ENCODE measurements at regions not wholly inside any gene's neighbourhood (a gene's known extent, or its start where the extent isn't known, plus 50 kb on each side); places are given as distances from the start of the nearest gene placed in this dataset.

- ChIA-PET CTCF (no interaction called here), POLR2A (ENCODE audit: low non-redundant PET) (no interaction called here)
- DNase-seq (ENCODE audit: low spot score): no peak
- no peaks in the 10 kb centered on the region for H3K4me1 ChIP-seq (ENCODE audit: insufficient read depth, low read length, poor library complexity, severe bottlenecking)
- no peaks in the 10 kb centered on the region for H3K9me3 ChIP-seq (ENCODE audit: low read depth, low read length, poor library complexity, severe bottlenecking)
- no peak overlapping the region for H3K4me3 ChIP-seq (ENCODE audit: low read depth, low read length, poor library complexity, severe bottlenecking)
- no peak overlapping the region for H3K27ac ChIP-seq (ENCODE audit: low read depth, low read length, poor library complexity, severe bottlenecking)
- no peaks in the 10 kb centered on the region for H3K36me3 ChIP-seq (ENCODE audit: insufficient read depth, low read length, poor library complexity, severe bottlenecking)
- BruUV-seq (replicated peaks): no TSS peak
- no peak for TF ChIP-seq EZH2 (IDR thresholded peaks at IDR 0.05; ENCODE audit: borderline replicate concordance, low read depth, low read length, poor library complexity, severe bottlenecking)
- TF ChIP-seq, protein P1, sequence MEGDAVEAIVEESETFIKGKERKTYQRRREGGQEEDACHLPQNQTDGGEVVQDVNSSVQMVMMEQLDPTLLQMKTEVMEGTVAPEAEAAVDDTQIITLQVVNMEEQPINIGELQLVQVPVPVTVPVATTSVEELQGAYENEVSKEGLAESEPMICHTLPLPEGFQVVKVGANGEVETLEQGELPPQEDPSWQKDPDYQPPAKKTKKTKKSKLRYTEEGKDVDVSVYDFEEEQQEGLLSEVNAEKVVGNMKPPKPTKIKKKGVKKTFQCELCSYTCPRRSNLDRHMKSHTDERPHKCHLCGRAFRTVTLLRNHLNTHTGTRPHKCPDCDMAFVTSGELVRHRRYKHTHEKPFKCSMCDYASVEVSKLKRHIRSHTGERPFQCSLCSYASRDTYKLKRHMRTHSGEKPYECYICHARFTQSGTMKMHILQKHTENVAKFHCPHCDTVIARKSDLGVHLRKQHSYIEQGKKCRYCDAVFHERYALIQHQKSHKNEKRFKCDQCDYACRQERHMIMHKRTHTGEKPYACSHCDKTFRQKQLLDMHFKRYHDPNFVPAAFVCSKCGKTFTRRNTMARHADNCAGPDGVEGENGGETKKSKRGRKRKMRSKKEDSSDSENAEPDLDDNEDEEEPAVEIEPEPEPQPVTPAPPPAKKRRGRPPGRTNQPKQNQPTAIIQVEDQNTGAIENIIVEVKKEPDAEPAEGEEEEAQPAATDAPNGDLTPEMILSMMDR (conservative IDR thresholded peaks at IDR 0.05; ENCODE audit: low read depth, low read length): no peak
- intact Hi-C loops (cut with micrococcal nuclease; ENCODE audit: unreplicated experiment): no loop called here
- H3K27me3 ChIP-seq (replicated peaks; ENCODE audit: insufficient read depth, low read depth, low read length, poor library complexity): no peaks in the 10 kb centered on the region
Observed at GRCh38 chr21:43297391-43297981, 128.7 kb downstream of the CRYAA start.

DNA sequence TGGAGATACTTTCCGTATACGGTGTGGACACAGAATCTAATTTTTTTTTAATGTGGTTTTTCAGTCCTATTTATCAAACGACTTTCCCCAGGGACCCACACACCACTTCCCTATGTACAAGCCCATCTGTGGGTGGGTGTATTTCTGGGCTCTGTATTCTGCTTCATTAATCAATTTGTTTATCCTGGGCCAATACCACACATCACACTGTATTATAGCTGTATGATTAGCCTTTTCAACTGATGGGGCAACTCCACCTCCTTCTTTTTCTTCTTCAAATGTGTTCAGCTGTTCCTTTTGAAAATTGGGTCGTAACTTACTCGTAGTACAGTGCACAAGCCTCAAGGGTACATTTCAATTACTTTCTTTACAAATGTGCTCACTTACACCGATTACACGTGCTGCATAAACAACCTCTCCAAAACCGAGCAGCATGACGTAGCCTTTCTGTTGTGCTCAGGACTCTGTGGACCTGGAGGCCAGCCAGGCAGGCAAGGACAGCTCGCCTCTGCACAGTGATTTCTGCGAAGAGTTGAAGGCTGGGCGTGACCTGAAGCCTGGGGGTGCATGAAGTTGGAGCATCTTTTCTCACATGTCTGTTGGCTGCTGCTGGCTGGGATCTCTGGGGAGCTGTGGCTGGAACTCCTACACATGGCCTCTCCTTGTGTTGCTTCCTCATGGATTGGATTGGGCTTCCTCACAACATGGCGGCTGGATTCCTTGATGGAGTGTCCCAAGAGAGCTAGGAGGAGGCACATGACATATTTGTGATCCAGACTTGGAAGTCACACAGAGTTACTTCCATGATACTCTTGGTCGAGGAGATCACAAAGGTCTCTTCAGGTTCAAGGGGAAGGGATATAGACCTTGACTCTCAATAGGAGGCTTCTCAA lies 126.5 kb downstream of the CRYAA start:
- CTCF ChIA-PET: no interaction called here
- TF ChIP-seq EZH2 (IDR thresholded peaks at IDR 0.05; ENCODE audit: borderline replicate concordance, low read depth, low read length, poor library complexity, severe bottlenecking): no peak
- TF ChIP-seq, protein P1 (conservative IDR thresholded peaks at IDR 0.05; ENCODE audit: low read depth, low read length): no peak
- DNase-seq (ENCODE audit: low spot score): no peak
- BruUV-seq (replicated peaks): no TSS peak
- Histone ChIP-seq H3K4me1 (ENCODE audit: insufficient read depth, low read length, poor library complexity, severe bottlenecking) (no peaks in the 10 kb centered on the region), H3K4me3 (ENCODE audit: low read depth, low read length, poor library complexity, severe bottlenecking) (no peak overlapping the region), H3K36me3 (ENCODE audit: insufficient read depth, low read length, poor library complexity, severe bottlenecking) (no peaks in the 10 kb centered on the region), H3K27me3 (replicated peaks; ENCODE audit: insufficient read depth, low read depth, low read length, poor library complexity) (no peaks in the 10 kb centered on the region), H3K27ac (ENCODE audit: low read depth, low read length, poor library complexity, severe bottlenecking) (no peak overlapping the region), H3K9me3 (ENCODE audit: low read depth, low read length, poor library complexity, severe bottlenecking) (no peaks in the 10 kb centered on the region)
- intact Hi-C loops (cut with micrococcal nuclease; ENCODE audit: unreplicated experiment): no loop called here
- POLR2A ChIA-PET (ENCODE audit: low non-redundant PET): no interaction called here

DNA sequence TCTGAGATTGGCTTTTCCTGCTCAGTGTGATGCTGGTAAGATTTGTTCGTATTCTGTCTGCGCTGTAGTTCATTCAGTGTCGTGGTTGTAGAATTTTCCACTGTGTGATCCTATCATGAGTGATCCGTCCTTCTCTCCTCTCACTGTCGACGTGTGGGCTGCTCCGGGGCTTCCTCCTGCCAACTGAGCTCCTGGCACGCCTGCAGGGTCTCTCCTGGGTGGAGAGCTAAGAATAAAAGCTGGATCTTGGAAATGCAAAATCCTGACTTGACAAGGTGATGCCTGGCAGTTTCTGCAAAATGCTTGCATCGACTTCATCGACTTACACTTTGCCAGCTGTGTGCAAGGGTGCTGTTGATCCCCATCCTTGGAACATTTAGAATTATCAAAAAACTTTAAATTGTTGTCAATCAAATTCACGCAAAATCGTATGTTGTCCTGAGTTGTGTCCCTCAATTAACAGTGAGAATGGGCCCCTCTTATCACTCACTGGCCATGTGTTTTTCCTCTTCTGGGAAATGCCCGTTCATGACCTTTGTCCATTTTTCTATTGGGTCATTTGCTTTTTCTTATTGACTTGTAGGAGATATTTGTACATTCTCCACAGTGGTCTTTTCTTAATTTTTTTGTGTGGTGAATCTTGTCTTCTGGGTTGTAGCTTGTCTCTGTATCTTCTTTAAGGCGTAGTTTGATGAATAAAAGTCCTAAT lies 125.5 kb downstream of the CRYAA start:
- H3K9me3 ChIP-seq (ENCODE audit: low read depth, low read length, poor library complexity, severe bottlenecking): no peaks in the 10 kb centered on the region
- no peak overlapping the region for H3K4me3 ChIP-seq (ENCODE audit: low read depth, low read length, poor library complexity, severe bottlenecking)
- H3K4me1 ChIP-seq (ENCODE audit: insufficient read depth, low read length, poor library complexity, severe bottlenecking): no peaks in the 10 kb centered on the region
- no peak overlapping the region for H3K27ac ChIP-seq (ENCODE audit: low read depth, low read length, poor library complexity, severe bottlenecking)
- POLR2A ChIA-PET (ENCODE audit: low non-redundant PET): no interaction called here
- BruUV-seq (replicated peaks): no TSS peak
- TF ChIP-seq, protein P1 (conservative IDR thresholded peaks at IDR 0.05; ENCODE audit: low read depth, low read length): no peak
- no peak for TF ChIP-seq EZH2 (IDR thresholded peaks at IDR 0.05; ENCODE audit: borderline replicate concordance, low read depth, low read length, poor library complexity, severe bottlenecking)
- intact Hi-C loops (cut with micrococcal nuclease; ENCODE audit: unreplicated experiment): no loop called here
- CTCF ChIA-PET: no interaction called here
- H3K27me3 ChIP-seq (replicated peaks; ENCODE audit: insufficient read depth, low read depth, low read length, poor library complexity): no peaks in the 10 kb centered on the region
- H3K36me3 ChIP-seq (ENCODE audit: insufficient read depth, low read length, poor library complexity, severe bottlenecking): no peaks in the 10 kb centered on the region
- DNase-seq (ENCODE audit: low spot score): no peak

All from A673 (cell line).